ENCODE measurements at regions not wholly inside any gene's neighbourhood (a gene's known extent, or its start where the extent isn't known, plus 50 kb on each side); places are given as distances from the start of the nearest gene placed in this dataset.

- Histone ChIP-seq H4K8ac (ENCODE audit: low read depth, low read length) (no peak overlapping the region), H3K9ac (ENCODE audit: low read depth, low read length, poor library complexity) (no peak overlapping the region), H3K36me3 (replicated peaks in 1 of 2; ENCODE audit: control insufficient read depth in 2 of 2, insufficient read depth in 2 of 2, low read length in 2 of 2) (no peaks in the 10 kb centered on the region), H2BK5ac (ENCODE audit: low read length) (no peak overlapping the region), H3K18ac (ENCODE audit: low read length) (no peak overlapping the region), H2AFZ (ENCODE audit: low read length) (no peak overlapping the region), H3K4me2 (ENCODE audit: insufficient read depth, low read length, poor library complexity, severe bottlenecking) (no peak overlapping the region), H3K4me3 (ENCODE audit: low read length in 2 of 2) (no peak overlapping the region), H3K14ac (ENCODE audit: low read length) (no peak overlapping the region), H3K27ac (replicated peaks; ENCODE audit: low read length) (no peak overlapping the region), H2BK120ac (ENCODE audit: low read depth, low read length) (no peak overlapping the region), H4K91ac (ENCODE audit: low read depth, low read length, poor library complexity) (no peak overlapping the region), H2BK12ac (ENCODE audit: low read length) (no peak overlapping the region), H2BK15ac (ENCODE audit: low read length) (no peak overlapping the region), H3K79me1 (ENCODE audit: low read depth, low read length) (no peaks in the 10 kb centered on the region), H3K4me1 (ENCODE audit: control insufficient read depth in 2 of 2, insufficient read depth in 1 of 2, low read depth in 1 of 2, low read length in 2 of 2) (peaks cover 0 to 3% of the 10 kb centered on the region in 2 donors), H3K4ac (ENCODE audit: low read length) (no peak overlapping the region), H3K27me3 (ENCODE audit: control insufficient read depth in 3 of 3, insufficient read depth in 3 of 3, low read depth in 1 of 3, low read length in 3 of 3) (peaks cover 0 to 14% (median 0%) of the 10 kb centered on the region in 3 experiments), H3K23ac (ENCODE audit: low read depth, low read length, poor library complexity) (no peak overlapping the region), H3K9me3 (replicated peaks in 1 of 2; ENCODE audit: control insufficient read depth in 2 of 2, insufficient read depth in 1 of 2, low read depth in 1 of 2, low read length in 2 of 2) (no peaks in the 10 kb centered on the region), H2AK5ac (ENCODE audit: low read depth, low read length) (no peak overlapping the region)
- DNase-seq (ENCODE audit: low spot score), result no peak
- no CpG with 5 or more reads among the region's 6 CpGs for WGBS, 2 donors (ENCODE audit: extremely low coverage in 2 of 2, insufficient read length in 2 of 2, insufficient replicate concordance in 1 of 2)
Measured at GRCh38 chr1:63134501-63135173, 187.7 kb upstream of the FOXD3 start.

- Histone ChIP-seq H3K27me3 (ENCODE audit: control insufficient read depth in 3 of 3, insufficient read depth in 3 of 3, low read depth in 1 of 3, low read length in 3 of 3) (peaks cover 0 to 14% (median 0%) of the 10 kb centered on the region in 3 experiments), H2AK5ac (ENCODE audit: low read depth, low read length) (no peak overlapping the region), H3K18ac (ENCODE audit: low read length) (no peak overlapping the region), H2BK12ac (ENCODE audit: low read length) (no peak overlapping the region), H3K14ac (ENCODE audit: low read length) (no peak overlapping the region), H2BK120ac (ENCODE audit: low read depth, low read length) (no peak overlapping the region), H2AFZ (ENCODE audit: low read length) (no peak overlapping the region), H3K27ac (replicated peaks; ENCODE audit: low read length) (no peak overlapping the region), H2BK5ac (ENCODE audit: low read length) (no peak overlapping the region), H3K9ac (ENCODE audit: low read depth, low read length, poor library complexity) (no peak overlapping the region), H3K23ac (ENCODE audit: low read depth, low read length, poor library complexity) (no peak overlapping the region), H4K8ac (ENCODE audit: low read depth, low read length) (no peak overlapping the region), H3K9me3 (replicated peaks in 1 of 2; ENCODE audit: control insufficient read depth in 2 of 2, insufficient read depth in 1 of 2, low read depth in 1 of 2, low read length in 2 of 2) (no peaks in the 10 kb centered on the region), H3K4me3 (ENCODE audit: low read length in 2 of 2) (no peak overlapping the region), H3K4ac (ENCODE audit: low read length) (no peak overlapping the region), H3K36me3 (replicated peaks in 1 of 2; ENCODE audit: control insufficient read depth in 2 of 2, insufficient read depth in 2 of 2, low read length in 2 of 2) (no peaks in the 10 kb centered on the region), H3K4me2 (ENCODE audit: insufficient read depth, low read length, poor library complexity, severe bottlenecking) (no peak overlapping the region), H3K79me1 (ENCODE audit: low read depth, low read length) (no peaks in the 10 kb centered on the region), H2BK15ac (ENCODE audit: low read length) (no peak overlapping the region), H3K4me1 (ENCODE audit: control insufficient read depth in 2 of 2, insufficient read depth in 1 of 2, low read depth in 1 of 2, low read length in 2 of 2) (peaks cover 0 to 3% of the 10 kb centered on the region in 2 donors), H4K91ac (ENCODE audit: low read depth, low read length, poor library complexity) (no peak overlapping the region)
- WGBS, 2 donors (ENCODE audit: extremely low coverage in 2 of 2, insufficient read length in 2 of 2, insufficient replicate concordance in 1 of 2), result no CpG with 5 or more reads among the region's 2 CpGs
- no peak for DNase-seq (ENCODE audit: low spot score)
Measured at GRCh38 chr1:63135174-63135512, 187.2 kb upstream of the FOXD3 start.

GRCh38 chr1:63135801-63136200, 186.6 kb upstream of the FOXD3 start:
- Histone ChIP-seq H3K9ac (ENCODE audit: low read depth, low read length, poor library complexity) (no peak overlapping the region), H3K79me1 (ENCODE audit: low read depth, low read length) (no peaks in the 10 kb centered on the region), H3K9me3 (replicated peaks in 1 of 2; ENCODE audit: control insufficient read depth in 2 of 2, insufficient read depth in 1 of 2, low read depth in 1 of 2, low read length in 2 of 2) (no peaks in the 10 kb centered on the region), H2BK12ac (ENCODE audit: low read length) (no peak overlapping the region), H2BK120ac (ENCODE audit: low read depth, low read length) (no peak overlapping the region), H2AFZ (ENCODE audit: low read length) (no peak overlapping the region), H4K91ac (ENCODE audit: low read depth, low read length, poor library complexity) (no peak overlapping the region), H2BK15ac (ENCODE audit: low read length) (no peak overlapping the region), H3K27ac (replicated peaks; ENCODE audit: low read length) (no peak overlapping the region), H2BK5ac (ENCODE audit: low read length) (no peak overlapping the region), H3K4me3 (ENCODE audit: low read length in 2 of 2) (no peak overlapping the region), H3K4me1 (ENCODE audit: control insufficient read depth in 2 of 2, insufficient read depth in 1 of 2, low read depth in 1 of 2, low read length in 2 of 2) (peaks cover 0 to 3% of the 10 kb centered on the region in 2 donors), H3K14ac (ENCODE audit: low read length) (no peak overlapping the region), H3K4ac (ENCODE audit: low read length) (no peak overlapping the region), H3K18ac (ENCODE audit: low read length) (no peak overlapping the region), H4K8ac (ENCODE audit: low read depth, low read length) (no peak overlapping the region), H3K36me3 (replicated peaks in 1 of 2; ENCODE audit: control insufficient read depth in 2 of 2, insufficient read depth in 2 of 2, low read length in 2 of 2) (no peaks in the 10 kb centered on the region), H3K23ac (ENCODE audit: low read depth, low read length, poor library complexity) (no peak overlapping the region), H3K27me3 (ENCODE audit: control insufficient read depth in 3 of 3, insufficient read depth in 3 of 3, low read depth in 1 of 3, low read length in 3 of 3) (peaks cover 0 to 14% (median 0%) of the 10 kb centered on the region in 3 experiments), H3K4me2 (ENCODE audit: insufficient read depth, low read length, poor library complexity, severe bottlenecking) (no peak overlapping the region), H2AK5ac (ENCODE audit: low read depth, low read length) (no peak overlapping the region)
- no peak for DNase-seq (ENCODE audit: low spot score)
- no CpG with 5 or more reads among the region's 1 CpG for WGBS, 2 donors (ENCODE audit: extremely low coverage in 2 of 2, insufficient read length in 2 of 2, insufficient replicate concordance in 1 of 2)

GRCh38 chr1:63142001-63142400, 180.4 kb upstream of the FOXD3 start:
- Histone ChIP-seq H3K4ac (ENCODE audit: low read length) (no peak overlapping the region), H2BK15ac (ENCODE audit: low read length) (no peak overlapping the region), H3K27ac (replicated peaks; ENCODE audit: low read length) (no peak overlapping the region), H2BK120ac (ENCODE audit: low read depth, low read length) (no peak overlapping the region), H3K27me3 (ENCODE audit: control insufficient read depth in 3 of 3, insufficient read depth in 3 of 3, low read depth in 1 of 3, low read length in 3 of 3) (no peaks in the 10 kb centered on the region), H2AK5ac (ENCODE audit: low read depth, low read length) (no peak overlapping the region), H3K9me3 (replicated peaks in 1 of 2; ENCODE audit: control insufficient read depth in 2 of 2, insufficient read depth in 1 of 2, low read depth in 1 of 2, low read length in 2 of 2) (no peaks in the 10 kb centered on the region), H3K79me1 (ENCODE audit: low read depth, low read length) (no peaks in the 10 kb centered on the region), H2AFZ (ENCODE audit: low read length) (no peak overlapping the region), H4K8ac (ENCODE audit: low read depth, low read length) (no peak overlapping the region), H3K36me3 (replicated peaks in 1 of 2; ENCODE audit: control insufficient read depth in 2 of 2, insufficient read depth in 2 of 2, low read length in 2 of 2) (no peaks in the 10 kb centered on the region), H2BK12ac (ENCODE audit: low read length) (no peak overlapping the region), H3K4me2 (ENCODE audit: insufficient read depth, low read length, poor library complexity, severe bottlenecking) (no peak overlapping the region), H4K91ac (ENCODE audit: low read depth, low read length, poor library complexity) (no peak overlapping the region), H3K4me3 (ENCODE audit: low read length in 2 of 2) (no peak overlapping the region), H2BK5ac (ENCODE audit: low read length) (no peak overlapping the region), H3K9ac (ENCODE audit: low read depth, low read length, poor library complexity) (no peak overlapping the region), H3K4me1 (ENCODE audit: control insufficient read depth in 2 of 2, insufficient read depth in 1 of 2, low read depth in 1 of 2, low read length in 2 of 2) (no peaks in the 10 kb centered on the region), H3K23ac (ENCODE audit: low read depth, low read length, poor library complexity) (no peak overlapping the region), H3K18ac (ENCODE audit: low read length) (no peak overlapping the region), H3K14ac (ENCODE audit: low read length) (no peak overlapping the region)
- DNase-seq (ENCODE audit: low spot score), result no peak
- WGBS, 2 donors (ENCODE audit: extremely low coverage in 2 of 2, insufficient read length in 2 of 2, insufficient replicate concordance in 1 of 2), result no CpG with 5 or more reads among the region's 5 CpGs

Measured in neuronal stem cell (in vitro differentiated cells).